Liver (tissue), 8 donors: ENCODE measurements at regions not wholly inside any gene's neighbourhood (a gene's known extent, or its start where the extent isn't known, plus 50 kb on each side); places are given as distances from the start of the nearest gene placed in this dataset.

ENCODE experiments used
- DNase-seq: peaks from one replicate; pipeline ENCODE4 v3.0.0-alpha.2; 2017; ENCODE audit warnings: low spot score
- H3K27ac ChIP-seq, 2 donors: one replicate each; pipeline ENCODE4 v1.7.0; 2013; ENCODE audit warnings: inconsistent platforms in 2 of 2, low read length in 2 of 2, control low read depth in 1 of 2, low read depth in 1 of 2, mild to moderate bottlenecking in 1 of 2
- H3K27me3 ChIP-seq, 4 donors: one replicate each; pipeline versions ENCODE4 v1.6.1 to v1.7.0; 2013; ENCODE audit warnings: low read length in 3 of 4, inconsistent platforms in 1 of 4, mild to moderate bottlenecking in 1 of 4, moderate library complexity in 1 of 4; ENCODE audit not compliant: control insufficient read depth in 4 of 4, insufficient read depth in 4 of 4
- H3K36me3 ChIP-seq, 4 donors: one replicate each; pipeline versions ENCODE4 v1.6.1 to v1.7.0; 2013; ENCODE audit warnings: low read length in 3 of 4, mild to moderate bottlenecking in 3 of 4, low read depth in 1 of 4, moderate library complexity in 1 of 4; ENCODE audit not compliant: control insufficient read depth in 4 of 4, insufficient read depth in 3 of 4
- H3K4me1 ChIP-seq, 4 donors: one replicate each; pipeline versions ENCODE4 v1.6.1 to v1.7.0; 2013; ENCODE audit warnings: low read length in 3 of 4, mild to moderate bottlenecking in 3 of 4, moderate library complexity in 1 of 4; ENCODE audit not compliant: control insufficient read depth in 4 of 4, insufficient read depth in 4 of 4
- H3K4me3 ChIP-seq, 3 donors: one replicate each; pipeline versions ENCODE4 v1.6.1 to v1.7.0; 2013; ENCODE audit warnings: low read length in 3 of 3, control low read depth in 1 of 3, low read depth in 1 of 3, mild to moderate bottlenecking in 1 of 3
- H3K9ac ChIP-seq, 2 donors: one replicate each; pipeline ENCODE4 v1.7.0; 2013; ENCODE audit warnings: low read length in 2 of 2, mild to moderate bottlenecking in 2 of 2, moderate library complexity in 2 of 2, control low read depth in 1 of 2, low read depth in 1 of 2
- H3K9me3 ChIP-seq, 4 donors: one replicate each; pipeline versions ENCODE4 v1.6.1 to v1.7.0; 2013; ENCODE audit warnings: low read length in 3 of 4; ENCODE audit not compliant: control insufficient read depth in 4 of 4
- ATF3 ChIP-seq: IDR thresholded peaks from 2 replicates; pipeline ENCODE4 v1.6.1; 2016; ENCODE audit warnings: antibody characterized with exemption
- CTCF ChIP-seq: fragments of 150-350 bp; IDR thresholded peaks from 2 replicates; pipeline ENCODE4 v1.5.1; 2017; ENCODE audit warnings: improper control_type of control experiment, low read depth, low read length; ENCODE audit not compliant: missing input control
- EGR1 ChIP-seq, 2 donors: IDR thresholded peaks; 2 replicates each; pipeline ENCODE4 v1.6.1; 2016 to 2018; ENCODE audit warnings: antibody characterized with exemption in 2 of 2, low read depth in 2 of 2
- FOXA1 ChIP-seq: IDR thresholded peaks from 2 replicates; pipeline ENCODE4 v1.6.1; 2016; ENCODE audit warnings: antibody characterized with exemption
- FOXA2 ChIP-seq: IDR thresholded peaks from 2 replicates; pipeline ENCODE4 v1.6.1; 2016; ENCODE audit warnings: antibody characterized with exemption
- GABPA ChIP-seq, 2 donors: IDR thresholded peaks in 1 of 2; conservative IDR thresholded peaks in 1 of 2; 2 replicates each; pipeline ENCODE4 v1.6.1; 2016; ENCODE audit warnings: antibody characterized with exemption in 2 of 2, mild to moderate bottlenecking in 1 of 2, moderate library complexity in 1 of 2
- HNF4A ChIP-seq, 2 donors: conservative IDR thresholded peaks; 2 replicates each; pipeline ENCODE4 v1.6.1; 2016; ENCODE audit warnings: antibody characterized with exemption in 2 of 2, mild to moderate bottlenecking in 2 of 2
- HNF4G ChIP-seq: IDR thresholded peaks from 2 replicates; pipeline ENCODE4 v1.6.1; 2016; ENCODE audit warnings: antibody characterized with exemption
- JUND ChIP-seq, 2 donors: IDR thresholded peaks; 2 replicates each; pipeline ENCODE4 v1.6.1; 2016; ENCODE audit warnings: antibody characterized with exemption in 2 of 2
- MAX ChIP-seq: IDR thresholded peaks from 2 replicates; pipeline ENCODE4 v1.6.1; 2016; ENCODE audit warnings: antibody characterized with exemption
- NR2F2 ChIP-seq: IDR thresholded peaks from 2 replicates; pipeline ENCODE4 v1.6.1; 2016; ENCODE audit warnings: antibody characterized with exemption
- RAD21 ChIP-seq, 2 donors: IDR thresholded peaks; 2 replicates each; pipeline ENCODE4 v1.6.1; 2016; ENCODE audit warnings: antibody characterized with exemption in 2 of 2, mild to moderate bottlenecking in 2 of 2
- REST ChIP-seq: IDR thresholded peaks from 2 replicates; pipeline ENCODE4 v1.6.1; 2016; ENCODE audit warnings: antibody characterized with exemption, mild to moderate bottlenecking
- RXRA ChIP-seq, 2 donors: IDR thresholded peaks; 2 replicates each; pipeline ENCODE4 v1.6.1; 2017 to 2018; ENCODE audit warnings: antibody characterized with exemption in 2 of 2, mild to moderate bottlenecking in 1 of 2
- SP1 ChIP-seq: IDR thresholded peaks from 2 replicates; pipeline ENCODE4 v1.6.1; 2018; ENCODE audit warnings: antibody characterized with exemption, mild to moderate bottlenecking
- TAF1 ChIP-seq: conservative IDR thresholded peaks from 2 replicates; pipeline ENCODE4 v1.6.1; 2016; ENCODE audit warnings: antibody characterized with exemption, mild to moderate bottlenecking
- YY1 ChIP-seq: IDR thresholded peaks from 2 replicates; pipeline ENCODE4 v1.6.1; 2016; ENCODE audit warnings: antibody characterized with exemption, mild to moderate bottlenecking
- ZBTB33 ChIP-seq: IDR thresholded peaks from 2 replicates; pipeline ENCODE4 v1.6.1; 2016; ENCODE audit warnings: antibody characterized with exemption
- WGBS: extraction: QIAGEN DNeasy Blood & Tissue Kit; methylation state at CpG from one replicate; pipeline ENCODE4 v1.1.7; 2013; 5-methylcytosine and 5-hydroxymethylcytosine counted together
- donor health status: healthy.
- donor health status: healthy.
- donor health status: healthy.
- donor health status: healthy.
- donor health status: healthy.

GRCh38 chr14:84963518-84963917, 566.4 kb upstream of the FLRT2 start:
- Histone ChIP-seq H3K9me3 (peaks cover 0 to 6% (median 0%) of the 10 kb centered on the region in 4 donors), H3K4me3 (no peak overlapping the region), H3K27ac (no peak overlapping the region), H3K9ac (no peak overlapping the region), H3K4me1 (no peaks in the 10 kb centered on the region), H3K27me3 (no peaks in the 10 kb centered on the region), H3K36me3 (no peaks in the 10 kb centered on the region)
- WGBS: 61% methylated on average over 5 of the region's 5 CpGs
- no peak for DNase-seq
- TF ChIP-seq ATF3 (no peak), MAX (no peak), RXRA (IDR thresholded peaks at IDR 0.05) (no peak)

- no peak for DNase-seq
- Histone ChIP-seq H3K27me3 (no peaks in the 10 kb centered on the region), H3K36me3 (no peaks in the 10 kb centered on the region), H3K4me1 (no peaks in the 10 kb centered on the region), H3K9ac (no peak overlapping the region), H3K9me3 (no peaks in the 10 kb centered on the region), H3K4me3 (no peak overlapping the region), H3K27ac (no peak overlapping the region)
- WGBS: 68% methylated on average over 4 of the region's 4 CpGs
- no peak for TF ChIP-seq SP1
- TF ChIP-seq GABPA (IDR thresholded peaks at IDR 0.05 in 1 of 2, conservative IDR thresholded peaks at IDR 0.05 in 1 of 2): no peak
- TF ChIP-seq ZBTB33: no peak
- TF ChIP-seq FOXA2: no peak
- TF ChIP-seq YY1: no peak
- no peak for TF ChIP-seq HNF4A (conservative IDR thresholded peaks at IDR 0.05)
- TF ChIP-seq TAF1: no peak
- TF ChIP-seq RXRA (IDR thresholded peaks at IDR 0.05): no peak
- TF ChIP-seq JUND (IDR thresholded peaks at IDR 0.05): no peak
- no peak for TF ChIP-seq FOXA1
- no peak for TF ChIP-seq EGR1 (IDR thresholded peaks at IDR 0.05; ENCODE audit: low read depth in 2 of 2)
- no peak for TF ChIP-seq RAD21 (IDR thresholded peaks at IDR 0.05)
- TF ChIP-seq REST: no peak
- TF ChIP-seq CTCF: no peak
- no peak for TF ChIP-seq ATF3
- no peak for TF ChIP-seq MAX
- TF ChIP-seq HNF4G: no peak
- no peak for TF ChIP-seq NR2F2
Measured at GRCh38 chr14:84965279-84965678, 564.7 kb upstream of the FLRT2 start.
